ENCODE measurements at regions not wholly inside any gene's neighbourhood (a gene's known extent, or its start where the extent isn't known, plus 50 kb on each side); places are given as distances from the start of the nearest gene placed in this dataset.

DNA sequence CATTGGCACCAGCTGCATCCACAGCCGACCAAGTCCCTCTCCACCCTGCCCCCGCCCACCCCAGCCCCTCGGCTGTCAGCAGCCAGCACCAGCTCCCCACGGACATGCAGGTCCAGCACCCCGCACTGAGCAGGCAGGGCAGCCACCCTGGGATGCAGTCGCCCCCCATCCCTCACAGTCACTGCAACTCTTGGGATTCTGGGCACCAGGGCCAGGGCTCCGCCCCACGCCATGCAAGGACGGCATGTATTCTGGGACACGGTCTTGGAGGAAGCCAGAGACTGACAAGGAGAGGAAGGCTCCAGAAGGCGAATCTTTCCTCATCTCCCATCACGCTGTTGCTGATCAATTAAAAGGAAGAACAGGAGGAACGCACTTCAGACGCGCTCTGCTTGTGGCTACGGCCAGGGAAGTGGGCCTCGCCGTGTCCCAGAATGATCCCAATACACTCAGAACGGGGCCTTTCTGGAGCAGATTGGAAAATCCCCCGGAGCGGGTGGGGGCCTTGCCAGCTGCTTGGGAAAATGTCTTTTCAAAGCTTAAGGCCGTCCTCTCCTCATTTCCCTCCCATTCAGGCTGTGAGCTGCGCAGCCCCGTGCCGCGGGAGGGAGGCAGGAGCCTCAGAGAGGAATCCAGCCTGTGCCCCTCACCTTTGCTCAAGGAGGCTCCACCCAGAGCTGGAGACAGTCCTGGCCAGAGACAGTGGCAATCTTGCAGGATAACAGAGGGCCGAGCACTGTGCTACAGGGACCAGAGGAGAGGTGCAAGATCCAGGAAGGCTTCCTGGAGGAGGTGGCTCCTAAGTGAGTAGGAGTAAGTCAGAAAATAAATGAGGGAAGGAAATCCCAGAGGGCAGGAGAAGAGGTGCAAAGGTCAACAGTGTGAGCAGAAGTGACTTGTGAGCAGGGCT, 54.1 kb upstream of the DIO3 start:
- TF ChIP-seq FOXP2 (optimal IDR thresholded peaks at IDR 0.05; ENCODE audit: borderline replicate concordance, extremely low read depth, extremely low read length, insufficient read depth): no peak
- TF ChIP-seq TAF1 (IDR thresholded peaks at IDR 0.05; ENCODE audit: borderline replicate concordance, insufficient read depth, low read length): no peak
- TF ChIP-seq POLR2AphosphoS5 (IDR thresholded peaks at IDR 0.05; ENCODE audit: low read depth, low read length): no peak
- no peak for TF ChIP-seq SIN3A (IDR thresholded peaks at IDR 0.05; ENCODE audit: borderline replicate concordance, insufficient read depth, low read length)
- TF ChIP-seq, protein P1, sequence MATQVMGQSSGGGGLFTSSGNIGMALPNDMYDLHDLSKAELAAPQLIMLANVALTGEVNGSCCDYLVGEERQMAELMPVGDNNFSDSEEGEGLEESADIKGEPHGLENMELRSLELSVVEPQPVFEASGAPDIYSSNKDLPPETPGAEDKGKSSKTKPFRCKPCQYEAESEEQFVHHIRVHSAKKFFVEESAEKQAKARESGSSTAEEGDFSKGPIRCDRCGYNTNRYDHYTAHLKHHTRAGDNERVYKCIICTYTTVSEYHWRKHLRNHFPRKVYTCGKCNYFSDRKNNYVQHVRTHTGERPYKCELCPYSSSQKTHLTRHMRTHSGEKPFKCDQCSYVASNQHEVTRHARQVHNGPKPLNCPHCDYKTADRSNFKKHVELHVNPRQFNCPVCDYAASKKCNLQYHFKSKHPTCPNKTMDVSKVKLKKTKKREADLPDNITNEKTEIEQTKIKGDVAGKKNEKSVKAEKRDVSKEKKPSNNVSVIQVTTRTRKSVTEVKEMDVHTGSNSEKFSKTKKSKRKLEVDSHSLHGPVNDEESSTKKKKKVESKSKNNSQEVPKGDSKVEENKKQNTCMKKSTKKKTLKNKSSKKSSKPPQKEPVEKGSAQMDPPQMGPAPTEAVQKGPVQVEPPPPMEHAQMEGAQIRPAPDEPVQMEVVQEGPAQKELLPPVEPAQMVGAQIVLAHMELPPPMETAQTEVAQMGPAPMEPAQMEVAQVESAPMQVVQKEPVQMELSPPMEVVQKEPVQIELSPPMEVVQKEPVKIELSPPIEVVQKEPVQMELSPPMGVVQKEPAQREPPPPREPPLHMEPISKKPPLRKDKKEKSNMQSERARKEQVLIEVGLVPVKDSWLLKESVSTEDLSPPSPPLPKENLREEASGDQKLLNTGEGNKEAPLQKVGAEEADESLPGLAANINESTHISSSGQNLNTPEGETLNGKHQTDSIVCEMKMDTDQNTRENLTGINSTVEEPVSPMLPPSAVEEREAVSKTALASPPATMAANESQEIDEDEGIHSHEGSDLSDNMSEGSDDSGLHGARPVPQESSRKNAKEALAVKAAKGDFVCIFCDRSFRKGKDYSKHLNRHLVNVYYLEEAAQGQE (IDR thresholded peaks at IDR 0.05; ENCODE audit: insufficient read depth in 1 of 2, low read depth in 2 of 2, low read length in 2 of 2): no peak

- TF ChIP-seq TAF1 (IDR thresholded peaks at IDR 0.05; ENCODE audit: borderline replicate concordance, insufficient read depth, low read length) (no peak), FOXP2 (optimal IDR thresholded peaks at IDR 0.05; ENCODE audit: borderline replicate concordance, extremely low read depth, extremely low read length, insufficient read depth) (no peak), SIN3A (IDR thresholded peaks at IDR 0.05; ENCODE audit: borderline replicate concordance, insufficient read depth, low read length) (no peak), POLR2AphosphoS5 (IDR thresholded peaks at IDR 0.05; ENCODE audit: low read depth, low read length) (no peak)
- TF ChIP-seq, protein P1 (IDR thresholded peaks at IDR 0.05; ENCODE audit: insufficient read depth in 1 of 2, low read depth in 2 of 2, low read length in 2 of 2): no peak
Observed at GRCh38 chr14:101507836-101508150, 53.5 kb upstream of the DIO3 start.

DNA sequence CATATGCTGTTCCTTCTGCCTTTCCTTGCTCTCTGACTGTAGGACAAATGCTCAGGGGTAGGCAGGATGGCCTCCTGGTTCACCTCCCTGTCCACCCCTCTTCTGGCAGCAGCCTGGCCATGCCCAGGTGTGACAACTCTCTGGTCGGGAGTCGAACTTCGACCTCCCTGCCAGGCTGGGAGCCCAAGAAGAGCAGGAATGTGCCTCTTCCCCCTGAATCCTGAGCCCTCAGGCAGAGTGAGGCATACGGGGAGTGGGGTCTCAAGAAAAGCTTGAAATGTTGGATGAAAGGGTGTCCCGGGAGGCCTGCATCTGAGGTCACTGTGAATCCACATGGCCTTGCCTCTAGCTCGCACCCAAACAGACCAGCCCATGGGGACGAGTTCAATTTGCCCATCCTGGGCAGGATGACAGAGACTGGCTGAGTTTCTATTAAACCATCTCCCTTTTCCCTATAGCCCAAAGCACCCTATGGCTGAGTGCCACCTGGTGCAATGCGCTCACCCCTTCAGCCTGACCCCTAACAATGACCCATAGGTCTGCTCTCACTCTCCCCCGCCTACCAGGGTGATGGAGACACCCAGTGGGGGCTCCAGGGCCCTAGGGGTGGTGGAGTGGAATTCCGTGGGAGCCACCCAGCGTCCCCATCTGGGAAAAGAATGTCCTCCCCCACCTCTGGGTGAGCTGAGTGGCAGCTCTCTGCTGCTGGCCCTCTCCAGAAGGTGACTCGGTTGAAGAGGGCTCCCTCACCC, 52.9 kb upstream of the DIO3 start:
- TF ChIP-seq POLR2AphosphoS5 (IDR thresholded peaks at IDR 0.05; ENCODE audit: low read depth, low read length) (no peak), SIN3A (IDR thresholded peaks at IDR 0.05; ENCODE audit: borderline replicate concordance, insufficient read depth, low read length) (no peak), FOXP2 (optimal IDR thresholded peaks at IDR 0.05; ENCODE audit: borderline replicate concordance, extremely low read depth, extremely low read length, insufficient read depth) (no peak), TAF1 (IDR thresholded peaks at IDR 0.05; ENCODE audit: borderline replicate concordance, insufficient read depth, low read length) (no peak)
- TF ChIP-seq, protein P1 (IDR thresholded peaks at IDR 0.05; ENCODE audit: insufficient read depth in 1 of 2, low read depth in 2 of 2, low read length in 2 of 2): no peak

DNA sequence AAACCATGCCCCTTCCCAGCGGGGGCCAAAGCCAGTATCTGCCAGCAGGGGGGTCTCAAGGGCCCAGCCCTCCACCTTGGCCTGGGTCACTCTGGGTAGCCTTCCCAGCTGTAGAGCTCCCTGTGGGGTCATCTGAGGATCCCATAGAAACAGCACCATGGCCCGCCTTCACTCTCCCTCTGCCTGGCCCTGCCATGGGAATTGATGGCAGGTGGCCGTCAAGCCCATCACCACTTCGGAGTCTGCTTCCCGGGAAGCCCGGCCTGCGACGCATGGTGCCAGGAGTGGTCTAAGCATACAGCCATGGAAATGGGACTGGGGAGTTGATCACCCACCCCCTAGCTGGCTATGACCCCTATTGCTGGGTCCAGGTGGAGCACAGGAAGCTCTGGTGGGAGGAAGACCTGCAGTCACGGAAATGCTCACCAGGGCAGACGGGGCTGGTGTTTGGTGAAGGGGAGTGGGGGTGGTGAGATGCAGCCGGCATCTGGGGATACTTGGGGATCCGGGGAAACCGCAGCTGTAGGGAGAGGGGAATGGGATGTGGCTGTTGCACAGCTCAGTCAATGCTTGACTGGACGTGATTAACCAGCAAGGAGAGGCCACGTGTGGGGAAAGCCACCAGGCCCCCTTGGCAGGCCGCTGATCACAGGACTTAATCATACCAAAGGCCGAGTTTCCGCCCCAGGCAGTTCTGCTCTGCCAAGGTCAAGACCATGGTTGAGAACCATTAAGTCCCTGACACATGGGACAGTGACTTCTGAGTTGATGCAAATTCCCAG, 52.2 kb upstream of the DIO3 start:
- TF ChIP-seq POLR2AphosphoS5 (IDR thresholded peaks at IDR 0.05; ENCODE audit: low read depth, low read length) (no peak), SIN3A (IDR thresholded peaks at IDR 0.05; ENCODE audit: borderline replicate concordance, insufficient read depth, low read length) (no peak), FOXP2 (optimal IDR thresholded peaks at IDR 0.05; ENCODE audit: borderline replicate concordance, extremely low read depth, extremely low read length, insufficient read depth) (no peak), TAF1 (IDR thresholded peaks at IDR 0.05; ENCODE audit: borderline replicate concordance, insufficient read depth, low read length) (no peak)
- TF ChIP-seq, protein P1 (IDR thresholded peaks at IDR 0.05; ENCODE audit: insufficient read depth in 1 of 2, low read depth in 2 of 2, low read length in 2 of 2): no peak

All from PFSK-1 (cell line).